ENCODE measurements at regions not wholly inside any gene's neighbourhood (a gene's known extent, or its start where the extent isn't known, plus 50 kb on each side); places are given as distances from the start of the nearest gene placed in this dataset.

- no peak for DNase-seq (ENCODE audit: low read depth, low spot score)
Measured at GRCh38 chr2:239691720-239692119, 290.9 kb upstream of the HDAC4 start.

GRCh38 chr2:239690651-239691631 lies 290.1 kb upstream of the HDAC4 start:
- no peak for DNase-seq (ENCODE audit: low read depth, low spot score)

DNA sequence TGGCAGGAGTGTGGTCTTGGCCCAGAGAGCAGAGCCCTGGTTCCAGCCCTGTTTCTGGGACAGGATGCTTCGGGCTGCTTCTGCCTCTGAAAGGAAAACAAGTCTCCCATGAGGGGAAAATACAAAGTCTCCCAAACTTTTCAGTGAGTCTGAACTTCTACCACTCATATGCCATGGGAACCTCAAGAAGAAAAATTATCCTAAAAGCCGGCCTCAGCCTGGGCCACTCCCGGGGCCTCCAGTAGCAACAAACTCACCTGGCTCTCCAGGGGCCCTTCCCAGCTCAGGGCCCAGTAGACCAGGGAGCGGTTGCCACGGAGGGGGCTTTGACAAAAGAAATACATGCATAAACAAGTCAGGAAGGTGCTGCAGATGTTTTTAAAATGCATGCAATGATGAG lies 289.2 kb upstream of the HDAC4 start:
- no peak for DNase-seq (ENCODE audit: low read depth, low spot score)

- no peak for DNase-seq (ENCODE audit: low read depth, low spot score)
Measured at GRCh38 chr2:239689410-239689809, 288.6 kb upstream of the HDAC4 start.

GRCh38 chr2:239688840-239689239 lies 288.0 kb upstream of the HDAC4 start:
- DNase-seq (ENCODE audit: low read depth, low spot score) = no peak

DNA sequence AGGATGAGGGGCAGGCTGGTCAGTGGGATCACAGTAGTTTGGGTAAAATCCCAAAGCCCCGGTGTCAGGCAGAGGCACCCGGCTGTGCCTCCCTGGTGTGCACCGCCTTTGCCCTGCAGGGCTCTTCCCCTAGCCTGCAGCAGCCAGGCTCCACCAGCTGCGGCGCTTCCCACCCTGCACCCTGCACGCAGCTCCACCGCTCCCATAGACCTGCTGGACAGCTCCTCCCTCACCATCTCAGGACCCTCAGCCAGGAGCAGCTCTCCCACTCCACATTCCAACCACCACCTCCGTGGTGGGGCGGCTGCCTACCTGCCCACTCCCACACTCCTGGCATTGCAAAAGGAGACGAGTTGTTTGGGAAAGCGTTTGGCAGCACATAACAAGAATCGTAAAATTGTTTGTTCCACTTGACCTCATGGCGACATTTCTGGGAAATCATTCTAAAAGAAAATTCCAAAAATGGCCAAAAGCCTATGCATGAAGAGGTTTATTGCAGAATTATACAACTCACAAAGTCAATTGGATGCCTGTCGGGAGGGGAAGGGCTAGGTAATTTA lies 287.4 kb upstream of the HDAC4 start:
- no peak for DNase-seq (ENCODE audit: low read depth, low spot score)

- no peak for DNase-seq (ENCODE audit: low read depth, low spot score)
Measured at GRCh38 chr2:239687441-239687840, 286.6 kb upstream of the HDAC4 start.

- no peak for DNase-seq (ENCODE audit: low read depth, low spot score)
Measured at GRCh38 chr2:239685965-239686364, 285.1 kb upstream of the HDAC4 start.

DNA sequence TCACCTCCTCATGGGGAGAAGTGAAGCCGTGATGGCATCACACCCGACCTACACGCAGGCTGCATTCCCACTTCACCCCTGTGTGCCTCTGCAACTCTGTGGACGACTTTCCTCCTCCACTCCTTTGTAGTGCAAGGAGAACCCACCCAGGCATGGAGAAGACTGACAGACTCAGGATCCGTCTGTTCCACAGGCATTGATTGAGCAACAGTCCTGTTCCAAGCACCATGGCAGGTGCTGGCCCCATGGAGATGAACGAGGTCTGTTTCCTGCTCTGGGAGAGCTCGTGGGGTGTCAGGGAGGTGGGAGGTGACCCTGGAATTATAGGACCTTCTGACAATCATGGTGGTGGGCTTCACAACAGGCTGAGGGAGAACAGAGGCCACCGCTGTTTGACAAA lies 284.7 kb upstream of the HDAC4 start:
- no peak for DNase-seq (ENCODE audit: low read depth, low spot score)

GRCh38 chr2:239684996-239685395 lies 284.2 kb upstream of the HDAC4 start:
- no peak for DNase-seq (ENCODE audit: low read depth, low spot score)

DNA sequence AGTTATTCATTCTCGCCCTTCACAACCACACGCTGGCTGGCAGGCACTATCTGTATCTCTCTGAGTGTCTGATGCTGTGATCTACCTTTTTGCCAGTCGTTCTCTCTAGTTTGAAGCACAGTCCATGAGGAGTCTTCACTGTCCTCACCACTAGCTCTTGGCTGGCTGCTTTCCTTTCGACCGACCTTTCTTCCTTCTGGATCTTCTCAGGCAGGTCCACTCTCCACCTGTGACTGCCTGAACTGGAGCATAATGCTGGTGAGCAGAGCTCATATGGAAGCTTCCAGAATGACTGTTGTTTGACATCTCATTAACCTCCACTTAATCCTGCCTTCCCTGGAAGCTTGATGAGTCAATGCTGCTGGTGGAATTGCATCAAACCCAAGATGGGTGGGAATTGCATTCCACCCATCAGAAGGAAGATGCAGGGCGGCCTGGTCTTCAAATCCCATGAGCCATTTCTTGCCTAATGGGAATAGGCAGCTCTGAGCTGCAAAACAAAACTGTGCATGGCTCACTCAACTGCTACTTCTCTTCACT lies 283.5 kb upstream of the HDAC4 start:
- no peak for DNase-seq (ENCODE audit: low read depth, low spot score)

DNA sequence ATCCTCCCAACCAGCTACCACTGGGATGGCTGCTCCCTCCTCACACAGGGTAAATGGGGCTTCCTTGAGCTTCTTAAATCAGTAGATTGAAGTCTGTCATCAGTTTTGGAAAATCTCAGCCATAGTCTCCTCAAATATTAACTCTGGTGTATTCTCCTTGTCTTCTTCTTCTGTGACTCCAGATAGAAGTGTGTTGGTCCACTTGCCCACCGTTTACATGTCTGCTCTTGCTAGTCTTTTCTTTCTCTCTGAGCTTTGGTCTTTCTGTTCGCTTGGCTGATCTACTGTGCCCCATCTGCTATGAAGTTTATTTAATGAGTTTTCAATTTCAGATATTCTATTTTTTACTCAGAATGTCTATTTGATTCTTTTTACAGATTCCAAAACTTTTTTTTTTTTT lies 281.7 kb upstream of the HDAC4 start:
- no peak for DNase-seq (ENCODE audit: low read depth, low spot score)

GRCh38 chr2:239679755-239680154 lies 278.9 kb upstream of the HDAC4 start:
- no peak for DNase-seq (ENCODE audit: low read depth, low spot score)

- DNase-seq (ENCODE audit: low read depth, low spot score) = no peak
Measured at GRCh38 chr2:239678666-239679296, 278.0 kb upstream of the HDAC4 start.

DNA sequence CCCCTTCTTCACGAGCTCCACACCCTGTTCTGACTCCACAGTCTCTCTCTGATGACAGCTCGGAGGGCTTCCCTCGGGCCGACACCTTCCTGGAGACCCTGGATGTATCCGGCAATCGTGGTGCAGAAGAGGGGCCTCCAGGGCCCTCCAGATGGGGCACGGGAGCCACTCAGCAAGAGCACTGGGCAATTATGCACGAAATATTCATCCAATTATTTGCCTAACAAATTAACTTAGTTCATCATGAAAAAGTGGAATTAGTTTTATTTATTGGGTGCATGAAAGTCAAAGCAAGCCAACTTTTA lies 277.3 kb upstream of the HDAC4 start:
- DNase-seq (ENCODE audit: low read depth, low spot score) = no peak

- no peak for DNase-seq (ENCODE audit: low read depth, low spot score)
Measured at GRCh38 chr2:239677453-239678185, 276.8 kb upstream of the HDAC4 start.

DNA sequence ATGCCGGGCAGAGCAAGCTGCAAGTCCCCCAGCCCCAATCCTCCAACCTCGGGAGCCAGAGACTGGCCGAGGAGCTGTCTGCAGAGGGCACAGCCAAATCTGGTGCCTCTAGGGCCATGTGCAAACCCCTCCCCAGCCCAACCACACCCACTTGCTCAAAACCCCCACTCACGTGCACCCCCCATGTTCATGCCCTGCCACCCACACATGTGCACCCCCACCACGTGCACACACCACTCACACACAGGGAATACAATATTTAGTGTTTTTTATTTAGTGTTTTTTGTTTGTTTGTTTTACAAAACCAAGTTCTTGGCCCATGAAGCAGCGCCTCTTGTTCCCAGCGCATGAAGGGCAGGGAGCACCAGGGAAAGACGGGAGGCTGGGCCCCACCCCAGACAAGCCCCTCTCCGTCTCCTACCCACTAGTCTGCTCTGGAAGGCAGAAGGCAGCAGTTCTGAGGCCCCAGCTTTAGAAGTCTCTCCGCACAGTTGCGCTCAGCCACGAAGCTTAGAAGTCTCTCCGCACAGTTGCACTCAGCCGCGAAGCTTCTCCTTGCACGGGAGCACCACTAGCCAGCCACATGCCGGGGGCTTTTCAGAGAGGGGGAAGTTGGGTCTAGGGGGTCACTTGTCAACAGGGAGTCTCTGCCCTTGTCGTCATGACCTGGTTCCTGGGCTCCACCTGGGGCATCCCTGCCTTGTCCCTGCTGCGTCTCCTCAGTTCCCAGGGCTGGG lies 276.1 kb upstream of the HDAC4 start:
- no peak for DNase-seq (ENCODE audit: low read depth, low spot score)

DNA sequence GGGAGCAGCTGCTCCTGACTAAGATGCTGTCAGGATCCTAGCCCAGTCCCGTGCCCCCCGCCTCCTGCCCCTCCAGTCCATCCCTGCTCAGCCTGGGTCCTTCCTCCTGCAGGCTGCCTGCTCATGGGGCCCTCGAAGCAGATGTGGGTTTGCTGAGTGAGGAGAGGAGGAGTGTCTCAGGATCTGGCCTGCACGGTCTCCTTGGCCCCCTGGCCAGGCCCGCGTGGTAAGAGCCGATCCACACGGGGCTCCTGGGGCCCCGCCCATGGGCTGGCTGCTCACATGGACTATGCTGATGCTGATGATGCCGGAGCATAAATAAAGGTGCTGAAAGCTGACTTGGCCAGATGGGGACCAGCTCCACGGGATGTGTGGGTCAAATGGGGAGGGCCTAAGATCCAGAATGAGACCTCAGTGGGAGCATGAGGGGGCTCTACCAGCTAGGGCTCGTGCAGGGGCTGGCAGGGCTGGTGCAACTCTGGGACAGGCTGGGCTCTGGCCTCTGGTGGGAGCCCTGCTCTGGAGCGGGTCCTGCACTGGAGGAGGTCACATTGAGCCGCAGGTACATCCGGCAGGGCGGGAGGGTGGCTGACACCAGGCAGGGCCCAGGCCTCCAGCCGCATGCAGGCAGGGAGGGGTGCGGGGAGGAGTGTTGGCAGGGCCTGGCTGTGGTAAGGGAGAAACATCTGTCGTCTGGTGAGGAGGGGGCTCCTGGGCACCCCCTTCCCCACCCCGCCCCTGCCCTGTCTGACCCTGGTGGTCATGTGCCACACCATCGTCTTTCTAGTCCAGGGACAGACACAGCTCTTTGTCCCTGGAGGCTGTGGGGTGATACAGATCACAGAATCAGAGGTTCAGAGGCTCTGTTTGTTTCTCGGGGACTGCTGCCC lies 275.3 kb upstream of the HDAC4 start:
- DNase-seq (ENCODE audit: low read depth, low spot score) = no peak

DNA sequence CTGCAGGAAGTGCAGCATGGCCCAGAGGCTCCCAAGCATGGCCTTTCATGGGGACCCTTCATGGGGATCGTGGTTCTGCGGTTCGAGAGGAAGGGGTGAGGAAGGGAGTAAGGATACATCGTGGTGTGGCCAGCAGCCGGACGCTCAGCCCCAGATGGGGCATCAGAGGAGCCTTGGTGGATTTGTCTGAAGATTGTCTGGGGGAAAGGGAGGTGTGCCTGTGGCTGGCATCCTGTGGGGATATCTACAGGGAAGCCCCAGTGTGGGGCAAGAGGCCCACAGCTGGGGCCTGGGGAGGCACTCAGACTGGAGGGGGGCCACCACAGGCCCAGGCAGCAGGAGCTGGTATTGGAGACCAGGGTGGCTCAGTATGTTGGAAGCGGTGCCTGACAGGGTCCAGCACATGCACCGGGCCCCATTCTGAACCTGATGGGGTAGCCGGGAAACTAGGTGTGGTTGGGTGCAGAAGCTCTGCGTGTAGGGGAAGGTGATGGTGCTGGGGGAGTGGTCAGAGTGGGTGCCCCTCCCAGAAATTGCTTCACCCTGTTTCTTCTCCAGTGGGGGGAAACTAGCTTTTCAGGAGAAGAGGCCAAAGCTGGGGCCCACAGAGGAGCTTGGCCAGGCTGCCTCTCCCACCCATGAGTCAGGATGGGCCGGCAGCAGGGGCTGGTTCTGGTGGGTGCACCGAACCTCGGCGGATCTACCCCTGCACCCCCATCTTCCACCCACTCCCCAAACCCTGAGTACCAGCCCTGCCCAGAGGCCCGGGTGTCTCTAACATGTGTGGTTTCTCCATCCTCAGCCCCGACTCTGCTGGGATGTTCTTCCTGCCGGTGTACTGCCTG lies 274.4 kb upstream of the HDAC4 start:
- DNase-seq (ENCODE audit: low read depth, low spot score) = no peak
